ELF-1 (cell line): ENCODE measurements at regions not wholly inside any gene's neighbourhood (a gene's known extent, or its start where the extent isn't known, plus 50 kb on each side); places are given as distances from the start of the nearest gene placed in this dataset.

Source experiments
- DNase-seq: peaks from one replicate; pipeline ENCODE4 v3.0.0-alpha.2; 2016; ENCODE audit warnings: low read depth, low spot score

- DNase-seq = no peak
Observed at GRCh38 chr7:4612237-4612636, 69.9 kb upstream of the FOXK1 start.

- DNase-seq = peak; percentile 59
Observed at GRCh38 chr7:4612939-4613841, 68.9 kb upstream of the FOXK1 start.

- DNase-seq = no peak
Observed at GRCh38 chr7:4613846-4614548, 68.1 kb upstream of the FOXK1 start.

- no peak for DNase-seq
Observed at GRCh38 chr7:4616116-4616515, 66.0 kb upstream of the FOXK1 start.

- DNase-seq = no peak
Observed at GRCh38 chr7:4621396-4621795, 60.7 kb upstream of the FOXK1 start.

GRCh38 chr7:4626318-4626845 lies 55.7 kb upstream of the FOXK1 start:
- no peak for DNase-seq

GRCh38 chr7:4629287-4629895 lies 52.7 kb upstream of the FOXK1 start:
- no peak for DNase-seq

GRCh38 chr7:4631380-4632179 lies 50.5 kb upstream of the FOXK1 start:
- DNase-seq = peak; percentile 96
